ENCODE measurements at regions not wholly inside any gene's neighbourhood (a gene's known extent, or its start where the extent isn't known, plus 50 kb on each side); places are given as distances from the start of the nearest gene placed in this dataset.
"Not testable (repeated sequence)": the region's sequence is repeated elsewhere in the genome, so short reads cannot be mapped to it uniquely, and the experiment has no call there.

DNA sequence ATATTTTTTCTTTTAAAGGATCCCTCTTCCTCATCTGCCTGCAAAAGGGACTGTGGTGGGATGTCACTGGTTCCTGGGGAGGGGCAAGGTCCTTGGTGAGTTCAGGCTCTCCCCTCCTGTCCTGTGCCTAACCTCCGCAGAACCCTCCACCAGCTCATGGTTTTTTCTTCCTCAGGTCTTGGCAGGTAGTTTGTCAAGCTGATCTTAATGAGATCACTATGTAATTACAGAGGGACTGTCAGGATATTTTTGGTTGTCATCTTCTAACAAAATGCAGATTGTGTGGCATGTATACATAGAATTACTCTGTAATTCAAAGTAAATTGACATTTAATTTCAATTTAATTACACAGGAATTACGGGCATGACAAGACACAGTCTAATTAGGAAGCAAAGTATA lies 150.3 kb upstream of the SEMA6A start:
- DNase-seq: no peak

DNA sequence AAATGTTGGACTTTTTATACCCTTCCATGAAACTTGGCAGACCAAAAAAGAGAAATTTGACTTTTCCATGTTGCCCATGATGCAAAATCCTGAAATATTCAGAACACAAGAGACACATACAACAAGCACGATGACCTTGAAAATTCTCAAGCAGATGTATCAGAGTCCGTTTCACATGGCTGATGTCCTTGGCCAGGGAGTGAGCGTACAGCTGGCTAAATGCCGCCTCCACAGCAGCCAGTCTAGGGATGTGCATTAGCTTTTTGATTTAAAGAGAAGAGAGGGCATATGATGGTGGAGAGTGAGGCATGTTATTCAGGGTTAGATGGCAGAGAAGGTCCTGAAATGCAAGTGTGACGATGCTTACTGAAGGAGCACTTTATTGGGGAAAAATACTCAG lies 148.0 kb upstream of the SEMA6A start:
- no peak for DNase-seq

DNA sequence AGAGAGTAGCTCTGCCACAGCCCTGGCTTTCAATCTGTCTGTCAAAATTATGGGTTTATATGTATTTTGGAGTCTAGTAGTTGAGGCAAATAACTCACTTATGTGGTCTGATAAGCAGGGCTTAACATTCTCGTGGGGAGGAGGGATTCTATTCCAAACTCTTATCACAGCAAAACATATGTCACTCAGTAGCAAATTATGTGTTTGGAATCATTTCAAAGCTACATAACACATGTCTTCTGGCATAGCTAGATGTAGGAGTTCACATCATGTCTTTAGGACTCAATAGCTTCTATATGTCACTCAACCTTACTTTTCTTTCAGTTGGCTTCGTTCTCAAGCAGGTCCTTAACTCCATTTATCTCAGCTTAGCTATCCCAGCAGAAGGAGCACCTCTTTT lies 144.5 kb upstream of the SEMA6A start:
- no peak for DNase-seq

DNA sequence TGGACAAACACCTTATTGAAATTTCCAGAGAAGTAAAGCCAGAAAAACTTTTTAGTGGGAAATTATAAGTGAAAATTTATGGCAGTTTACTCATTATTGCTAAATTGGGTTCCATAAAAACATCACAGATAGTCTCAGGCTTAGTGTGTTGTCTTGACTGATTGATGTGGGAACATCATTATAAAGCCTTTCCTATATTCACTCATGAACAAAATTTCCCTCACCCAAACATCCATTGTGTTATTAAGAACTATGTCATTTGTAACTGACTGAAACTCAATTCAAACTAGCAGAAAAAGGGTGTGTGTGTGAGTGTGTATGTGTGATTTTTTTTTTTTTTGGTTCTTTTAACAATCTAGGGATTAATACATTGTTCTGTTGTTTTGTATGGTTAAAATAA lies 143.7 kb upstream of the SEMA6A start:
- DNase-seq: no peak

DNA sequence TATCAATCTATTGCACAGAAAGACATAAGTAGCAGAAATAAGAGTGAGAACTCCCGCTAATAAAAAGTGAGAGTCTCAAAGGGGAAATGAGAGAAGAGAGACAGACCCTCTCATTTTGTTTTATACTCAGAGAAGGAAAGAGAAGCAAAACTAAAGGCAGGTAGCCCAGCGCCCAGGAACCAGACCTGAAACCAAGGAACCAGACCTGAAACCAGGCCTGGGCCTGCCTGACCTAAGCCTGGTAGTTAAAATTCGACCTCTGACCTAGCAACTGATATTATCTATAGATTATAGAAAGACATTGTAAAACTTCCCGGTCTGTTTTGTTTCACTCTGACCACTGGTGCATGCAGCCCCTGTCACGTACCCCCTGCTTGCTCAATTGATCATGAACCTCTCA lies 134.5 kb upstream of the SEMA6A start:
- no peak for DNase-seq

DNA sequence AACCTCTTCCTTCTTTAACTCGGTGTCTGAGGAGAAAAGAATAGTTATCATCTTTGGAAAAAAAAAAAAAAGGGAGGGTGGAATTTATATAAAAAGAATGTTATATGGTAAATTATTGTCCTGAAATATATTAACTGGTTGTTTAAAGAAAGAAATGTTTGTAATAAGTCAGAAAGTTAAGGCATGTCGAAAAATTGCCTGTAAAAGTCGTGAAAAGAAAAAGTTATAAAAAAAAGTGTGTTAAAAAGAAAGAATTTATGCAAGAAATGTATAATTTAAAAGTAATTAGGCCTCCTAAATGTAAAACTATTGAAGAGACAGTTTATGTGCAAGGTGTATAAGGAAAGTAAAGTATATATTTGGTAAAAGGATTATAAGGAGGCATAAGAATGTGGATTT lies 130.5 kb upstream of the SEMA6A start:
- not testable (repeated sequence) for DNase-seq

DNA sequence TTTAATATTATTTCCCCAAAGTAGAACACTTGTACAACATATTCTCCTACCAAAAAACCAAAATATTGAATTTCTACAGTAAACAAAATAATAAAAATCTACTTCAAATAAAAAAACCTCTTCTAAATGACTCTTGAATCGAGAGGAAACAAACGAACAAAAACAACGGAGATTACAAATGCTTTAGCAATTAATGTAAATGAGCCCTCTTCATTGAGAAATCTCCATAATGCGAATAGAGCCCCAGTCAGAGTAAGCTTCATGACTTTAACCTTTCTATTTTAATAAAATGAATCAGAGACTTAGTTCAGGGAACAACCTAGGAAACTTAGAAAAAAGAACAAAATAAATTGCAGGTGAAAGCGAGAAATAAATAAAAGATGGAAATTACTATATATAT lies 129.3 kb upstream of the SEMA6A start:
- DNase-seq: no peak

DNA sequence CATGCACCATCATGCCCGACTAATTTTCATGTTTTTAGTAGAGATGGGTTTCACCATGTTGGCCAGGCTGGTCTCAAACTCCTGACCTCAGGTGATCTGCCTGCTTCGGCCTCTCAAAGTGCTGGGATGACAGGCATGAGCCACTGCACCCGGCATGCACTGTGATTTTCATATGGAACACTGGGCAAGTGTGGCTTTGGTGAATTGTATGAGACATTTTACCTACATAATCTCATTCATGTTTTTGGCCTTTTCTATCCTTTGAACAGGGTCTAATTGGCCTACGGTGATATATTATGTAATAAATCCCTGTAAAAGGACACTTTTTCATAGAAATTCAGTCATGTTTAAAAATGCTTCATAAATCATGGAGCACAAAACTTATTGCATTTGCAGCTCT lies 128.7 kb upstream of the SEMA6A start:
- no peak for DNase-seq

DNA sequence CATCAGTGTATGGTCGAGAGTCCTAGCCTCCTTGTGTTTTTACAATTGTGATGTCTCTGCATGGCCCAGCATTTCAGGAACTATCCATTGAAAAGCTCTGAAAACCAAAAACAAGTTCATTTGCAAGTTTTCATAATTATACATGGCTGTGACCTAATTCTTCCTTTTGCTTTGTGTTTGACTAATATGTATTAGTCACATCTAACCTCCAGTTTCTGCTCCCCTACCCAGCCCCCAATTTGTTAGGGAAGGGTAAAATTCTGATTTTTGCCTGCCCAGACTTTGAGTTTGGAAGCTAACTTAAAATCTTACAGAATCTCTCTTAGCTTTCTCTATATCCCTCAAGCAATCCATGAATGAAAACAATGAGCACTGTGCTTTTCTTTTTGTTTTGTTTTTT lies 128.2 kb upstream of the SEMA6A start:
- no peak for DNase-seq

DNA sequence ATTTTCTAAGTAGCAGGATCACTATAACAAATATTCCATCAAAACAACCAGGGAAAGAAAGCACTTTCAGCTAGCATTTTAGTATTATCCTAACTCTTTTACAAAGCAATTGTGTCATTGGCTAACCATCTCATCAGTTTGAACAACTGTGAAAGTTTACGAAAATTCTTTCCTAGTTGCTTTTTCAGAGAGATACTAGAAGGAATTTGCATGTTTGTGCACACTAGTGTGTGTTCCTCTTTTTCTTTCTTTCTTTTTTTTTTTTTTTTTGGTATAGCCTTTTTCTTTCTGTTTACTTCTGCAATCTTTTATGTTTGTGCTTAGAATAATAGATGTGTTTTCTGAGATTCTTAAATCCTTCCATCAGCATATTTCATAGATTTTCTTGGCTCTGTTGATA lies 124.7 kb upstream of the SEMA6A start:
- DNase-seq: no peak

DNA sequence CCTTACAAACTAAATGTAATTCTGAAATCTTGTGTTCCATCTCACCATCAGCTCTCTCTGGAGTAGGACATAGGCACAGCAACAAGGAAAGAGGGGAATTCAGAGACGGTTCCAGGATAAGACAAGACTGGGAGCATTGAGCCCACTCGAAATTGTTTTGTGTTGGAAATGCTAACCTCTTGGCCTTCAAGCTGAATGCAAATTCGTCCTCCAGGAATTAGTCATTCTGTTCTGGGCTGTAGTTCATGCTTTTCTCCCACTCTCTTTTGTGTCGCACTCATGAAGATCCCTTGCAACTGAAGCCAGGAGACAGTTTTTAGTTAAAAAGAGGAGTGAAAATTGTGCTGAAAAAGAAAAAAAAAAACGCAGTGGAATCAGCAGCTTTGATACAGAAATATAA lies 121.7 kb upstream of the SEMA6A start:
- no peak for DNase-seq

DNA sequence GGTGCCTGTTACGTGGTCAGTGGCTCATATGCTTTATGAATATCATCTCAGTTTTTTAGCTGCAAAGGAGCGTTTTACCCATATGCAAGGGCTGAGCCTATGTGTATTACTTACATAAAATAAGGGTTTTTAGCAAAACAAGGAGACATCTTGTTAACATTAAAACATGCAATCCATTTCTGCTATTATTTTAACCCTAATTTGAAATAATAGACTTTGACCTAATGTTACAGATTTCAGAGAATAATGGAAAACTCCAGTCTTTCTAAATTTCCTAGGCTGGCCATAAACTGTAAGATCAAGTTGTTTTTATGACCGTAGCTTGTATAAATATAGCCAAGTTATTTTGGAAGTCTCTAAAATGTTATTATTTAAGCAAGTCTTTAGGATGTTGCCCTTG lies 121.1 kb upstream of the SEMA6A start:
- DNase-seq: no peak

DNA sequence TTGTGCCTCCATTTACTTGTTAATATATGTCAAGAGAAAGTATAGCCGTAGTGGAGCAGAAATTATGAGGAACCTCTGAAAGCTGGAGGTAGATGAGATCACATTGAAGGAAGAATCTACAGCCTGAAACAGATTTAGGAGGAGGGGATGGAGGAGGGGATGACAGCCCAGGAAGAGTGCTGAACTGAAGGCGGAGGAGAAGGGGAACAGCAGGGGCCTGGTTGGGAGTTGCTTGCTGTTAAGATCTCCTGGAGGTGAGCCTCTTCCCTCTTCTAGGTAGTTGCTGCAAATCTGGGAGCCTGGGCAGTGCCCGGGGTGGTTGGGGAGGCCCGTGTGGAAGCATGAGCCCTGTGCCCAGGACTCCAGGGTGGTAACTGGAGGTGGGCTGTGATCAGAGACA lies 111.8 kb upstream of the SEMA6A start:
- no peak for DNase-seq

DNA sequence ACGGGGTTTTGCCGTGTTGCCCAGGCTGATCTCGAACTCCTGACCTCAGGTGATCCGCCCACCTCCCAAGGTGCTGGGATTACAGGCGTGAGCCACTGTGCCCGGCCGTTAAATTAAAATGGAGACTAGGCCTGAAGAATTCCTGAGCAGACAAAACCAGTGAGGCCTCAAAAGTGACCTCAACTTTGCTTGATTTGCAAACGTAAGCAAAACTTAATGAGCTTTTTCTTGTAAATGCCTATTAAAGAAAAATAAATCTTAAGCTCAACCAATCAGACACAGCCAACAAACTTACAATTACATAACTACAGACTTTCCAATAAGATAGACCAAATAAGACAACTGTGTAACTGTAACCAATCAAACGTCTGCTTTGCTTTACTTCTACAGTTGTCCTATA lies 111.3 kb upstream of the SEMA6A start:
- no peak for DNase-seq

DNA sequence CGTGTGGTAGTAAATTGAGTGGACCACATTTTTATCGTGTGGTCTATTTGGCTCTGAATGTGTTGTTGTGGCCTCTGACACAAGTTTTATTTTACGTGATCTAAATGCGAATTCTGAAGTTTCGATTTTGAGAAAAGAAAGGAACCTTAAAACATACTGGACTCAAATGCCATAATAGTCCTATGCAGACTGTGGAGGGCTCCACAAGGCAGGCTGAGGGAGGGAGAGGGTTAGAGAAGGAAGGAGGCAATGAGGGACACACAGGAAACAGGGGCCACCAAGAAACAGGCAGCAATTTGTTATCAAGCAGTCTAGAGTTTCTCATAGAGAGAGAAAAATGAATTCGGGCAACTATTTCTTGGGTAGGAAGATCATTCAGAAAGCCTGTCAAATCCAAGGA lies 110.4 kb upstream of the SEMA6A start:
- no peak for DNase-seq

DNA sequence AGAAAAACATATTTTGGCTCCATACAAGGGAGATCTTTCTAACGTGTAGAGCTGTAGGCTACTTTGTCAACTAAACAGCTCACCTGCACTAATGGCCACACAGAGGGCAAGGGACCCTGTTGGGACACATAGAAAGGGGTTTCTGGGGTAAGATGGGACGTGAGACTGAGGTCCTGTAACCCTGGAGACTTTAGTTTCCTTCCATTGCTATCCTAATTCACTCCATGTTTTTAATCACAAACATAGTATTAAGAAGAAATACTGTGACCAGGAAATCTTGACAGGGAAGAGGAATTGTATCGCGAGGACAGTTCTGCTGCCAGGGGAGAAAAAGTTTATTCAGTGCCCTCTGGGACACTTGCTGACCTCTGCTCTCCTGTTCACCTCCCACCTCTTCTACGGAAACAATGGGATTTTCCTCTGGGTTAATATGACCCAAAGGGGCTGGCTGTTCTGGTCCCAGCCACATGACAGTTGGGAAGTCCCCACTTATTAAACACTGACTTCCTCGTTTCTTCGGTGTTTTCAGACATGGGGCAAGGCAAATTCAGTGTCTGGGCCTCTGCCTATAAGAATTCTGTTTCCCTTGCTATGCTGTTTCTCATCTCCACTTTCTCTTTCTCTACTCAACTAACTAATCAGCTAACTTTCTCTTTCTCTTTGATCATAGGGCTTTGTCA lies 106.9 kb upstream of the SEMA6A start:
- no peak for DNase-seq

DNA sequence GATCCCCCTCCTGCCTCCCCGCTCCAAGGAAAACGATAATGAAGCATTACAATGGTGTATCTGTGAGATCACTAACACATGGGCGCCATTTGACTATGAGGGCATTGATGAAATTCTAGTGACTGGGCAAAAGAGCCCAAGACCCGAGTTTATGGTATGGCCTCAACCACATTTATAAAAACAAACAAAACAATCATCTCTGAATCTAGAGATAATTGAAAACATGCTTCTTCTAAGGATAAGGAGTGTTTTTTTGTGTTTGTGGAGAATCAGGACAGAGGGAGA lies 100.9 kb upstream of the SEMA6A start:
- no peak for DNase-seq

DNA sequence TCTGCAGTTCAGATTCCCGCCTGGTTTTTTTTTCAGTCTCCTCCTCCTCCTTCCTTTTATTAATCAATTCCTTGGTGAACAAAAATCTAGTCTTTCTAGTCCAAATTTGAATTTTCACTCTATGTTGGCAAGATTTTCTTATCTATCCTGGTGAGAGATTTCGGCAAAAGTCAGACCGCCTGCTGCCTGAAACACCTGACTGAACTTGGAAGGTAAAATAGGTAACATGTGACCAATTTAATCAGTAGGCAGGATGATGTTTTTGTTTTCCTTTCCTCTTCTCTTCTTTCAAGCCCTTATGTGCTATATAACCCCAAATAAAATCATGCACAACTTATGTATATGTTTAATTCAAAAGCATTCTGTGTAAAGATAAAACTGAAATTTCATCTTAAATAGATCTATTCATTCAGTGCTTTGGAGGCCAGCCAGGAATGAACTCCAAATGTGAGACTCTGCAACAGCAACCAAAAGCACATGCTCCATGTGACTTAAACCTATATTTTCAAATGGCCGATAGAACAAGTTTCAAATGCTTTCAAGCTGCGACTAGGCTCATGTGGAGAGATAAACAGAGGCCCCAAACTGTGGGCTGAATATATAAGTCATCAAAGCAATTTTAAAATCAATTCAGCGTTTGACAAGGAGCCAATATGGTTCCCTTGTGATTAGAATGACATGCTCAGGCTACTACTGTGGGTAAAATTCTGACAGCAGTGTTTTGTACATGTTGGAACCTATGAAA lies 100.4 kb upstream of the SEMA6A start:
- no peak for DNase-seq

DNA sequence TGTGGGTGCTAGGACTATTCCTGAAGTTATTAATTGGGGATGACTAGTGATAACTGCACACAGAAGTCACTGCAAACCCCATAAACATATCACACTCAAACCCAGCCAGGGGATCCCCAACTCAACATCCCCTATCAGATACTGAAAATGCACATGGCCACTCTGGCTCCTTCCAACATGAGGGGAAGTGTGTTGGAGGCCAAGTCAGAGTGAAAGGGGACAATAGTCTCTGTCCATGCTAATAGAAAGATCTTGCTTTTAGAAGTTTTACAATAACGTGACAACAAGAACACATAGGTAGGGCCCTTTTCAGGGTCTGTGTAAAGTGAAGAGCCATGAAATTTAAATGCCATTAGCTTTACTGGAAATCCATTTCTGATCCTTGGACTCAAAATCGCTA lies 98.8 kb upstream of the SEMA6A start:
- DNase-seq: no peak

DNA sequence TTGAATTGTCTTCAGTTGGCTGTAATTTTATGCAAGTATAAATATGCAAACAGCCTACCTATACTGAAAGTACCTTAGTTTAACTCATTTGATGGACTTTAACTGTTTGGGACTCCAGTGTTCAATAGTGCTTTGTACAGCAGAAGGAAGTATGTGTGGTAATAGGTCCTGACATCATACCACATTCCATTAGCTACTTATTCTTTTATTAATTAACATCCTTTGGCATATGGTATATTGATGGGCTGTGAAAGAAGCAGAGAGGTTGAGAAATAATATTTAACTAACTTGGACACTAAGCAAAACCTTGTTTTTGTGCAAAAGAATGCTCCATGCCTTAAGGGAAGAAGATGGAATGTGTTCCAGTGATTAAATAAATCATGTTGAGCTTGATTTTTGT lies 97.6 kb upstream of the SEMA6A start:
- no peak for DNase-seq

DNA sequence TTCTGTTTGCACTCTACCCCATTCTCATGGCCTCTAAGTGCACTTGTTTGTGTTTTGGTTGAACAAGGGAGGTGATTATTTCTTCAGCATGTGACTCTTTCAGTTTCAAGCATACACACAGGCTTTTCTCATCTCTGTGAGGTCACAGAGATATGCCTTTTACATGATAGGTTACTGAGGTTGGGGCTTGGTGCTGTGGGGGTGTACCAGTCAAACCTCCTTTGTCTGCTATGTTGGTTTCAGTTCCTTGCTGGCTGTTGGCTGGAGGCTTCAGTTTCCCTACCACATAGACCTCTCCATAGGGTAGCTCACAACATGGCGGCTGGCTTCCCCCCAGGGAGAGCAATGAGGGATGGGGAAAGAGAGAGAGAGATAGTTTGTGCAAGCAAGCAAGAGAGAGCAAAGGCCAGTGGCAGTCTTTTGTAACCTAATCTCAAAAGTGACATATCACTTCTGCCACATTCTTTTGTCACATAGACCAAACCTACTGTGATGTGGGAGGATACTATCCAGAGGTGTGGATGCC lies 96.7 kb upstream of the SEMA6A start:
- DNase-seq: no peak

DNA sequence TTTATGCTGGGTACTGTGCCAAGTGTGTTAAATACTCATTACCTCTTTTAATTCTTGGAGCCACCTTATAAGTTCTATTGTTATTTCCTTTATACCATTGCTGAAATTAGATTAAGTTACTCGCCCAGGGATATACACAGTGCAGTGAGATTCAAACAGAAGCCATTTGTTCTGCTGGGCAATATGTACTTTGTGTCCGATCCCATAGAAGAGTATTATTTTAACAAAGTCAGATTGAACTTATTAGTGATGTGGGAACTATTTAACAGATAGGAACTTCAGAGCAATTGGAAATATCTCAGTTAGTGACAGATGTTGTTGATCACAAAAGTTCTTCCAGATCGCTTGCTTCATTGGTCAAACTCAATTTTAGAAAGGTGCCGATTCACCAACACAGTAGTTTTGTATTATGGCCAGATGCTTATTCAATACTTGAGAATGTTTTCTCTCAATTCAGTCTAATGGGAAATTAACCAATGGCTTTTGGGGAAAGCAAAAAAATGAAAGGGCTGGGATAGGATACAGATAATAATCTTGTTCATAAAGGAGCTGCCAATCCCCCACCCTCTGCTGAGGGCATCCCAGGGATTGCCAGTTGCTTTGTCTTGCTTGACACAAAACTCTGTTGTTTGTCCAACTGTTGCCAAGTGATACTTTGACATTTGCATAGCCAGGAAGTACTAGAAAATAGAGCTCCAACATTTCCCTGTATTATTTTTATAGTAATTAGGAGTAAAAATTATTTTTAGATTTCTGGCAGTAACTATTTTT lies 94.8 kb upstream of the SEMA6A start:
- DNase-seq: no peak

DNA sequence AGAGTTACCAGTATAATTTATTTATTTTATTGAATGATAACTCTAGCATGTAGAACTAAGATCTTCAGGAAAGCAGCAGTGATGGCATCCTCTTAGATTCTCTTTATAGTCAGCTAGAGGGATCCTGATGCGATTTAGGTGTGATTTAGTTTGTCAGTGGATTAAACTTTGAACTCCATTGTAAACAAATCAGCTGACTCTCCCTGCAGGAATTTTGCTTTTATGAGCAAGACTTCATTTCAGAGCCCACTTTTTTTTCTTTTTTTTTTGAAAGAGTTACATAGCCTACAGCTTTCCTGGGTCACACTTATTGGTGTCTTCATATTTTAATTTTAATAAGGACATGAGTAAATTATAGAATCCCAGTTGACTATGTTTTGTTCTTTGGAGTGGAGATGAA lies 93.8 kb upstream of the SEMA6A start:
- DNase-seq: no peak

DNA sequence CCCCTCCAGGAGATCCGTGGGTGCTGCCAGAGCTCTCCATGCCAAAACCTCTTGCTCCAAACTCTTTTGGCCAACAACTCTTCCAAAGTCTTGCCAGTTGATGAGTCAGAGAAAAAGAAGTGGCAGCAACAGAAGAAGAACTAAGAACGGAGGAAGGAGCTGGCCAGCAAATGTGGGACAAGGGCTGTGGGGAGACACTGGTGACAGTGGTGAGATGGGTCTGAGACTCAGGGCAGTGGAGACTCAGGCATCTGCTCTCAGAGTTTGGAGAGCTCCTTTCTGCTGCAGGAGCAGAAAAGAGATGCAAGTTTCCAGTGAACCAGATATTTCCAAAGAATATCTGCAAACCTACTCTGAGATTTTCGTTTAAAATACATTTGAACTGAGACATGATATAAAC lies 92.3 kb upstream of the SEMA6A start:
- DNase-seq: no peak
